ENCODE measurements at regions not wholly inside any gene's neighbourhood (a gene's known extent, or its start where the extent isn't known, plus 50 kb on each side); places are given as distances from the start of the nearest gene placed in this dataset.

- TF ChIP-seq CTCF (IDR thresholded peaks at IDR 0.05) (no peak), POLR2A (IDR thresholded peaks at IDR 0.05) (no peak), EP300 (IDR thresholded peaks at IDR 0.05) (no peak)
These were observed 299.0 kb downstream of the TTC6 start for GRCh38 chr14:37894463-37894862.
